Cardiac muscle cell (in vitro differentiated cells and primary cell): ENCODE measurements at regions not wholly inside any gene's neighbourhood (a gene's known extent, or its start where the extent isn't known, plus 50 kb on each side); places are given as distances from the start of the nearest gene placed in this dataset.

ENCODE experiments used
- DNase-seq, 2 donors: peaks; one replicate each; pipeline versions ENCODE4 v3.0.0 to v3.0.0-alpha.2; 2010 to 2017; ENCODE audit warnings: low read depth in 1 of 2, low spot score in 1 of 2
- H3K27ac ChIP-seq: fragments of 200-600 bp; sonication (generic); 2 replicates; pipeline ENCODE4 v1.5.1; 2016
- H3K27me3 ChIP-seq: fragments of 200-600 bp; sonication (generic); 2 replicates; pipeline ENCODE4 v1.6.0; 2016; ENCODE audit warnings: control low read depth
- H3K36me3 ChIP-seq: fragments of 200-600 bp; sonication (generic); 2 replicates; pipeline ENCODE4 v1.5.1; 2016; ENCODE audit warnings: control low read depth
- H3K4me1 ChIP-seq: fragments of 200-600 bp; sonication (generic); 2 replicates; pipeline ENCODE4 v1.8.1; 2017; ENCODE audit warnings: low read depth, mild to moderate bottlenecking, mixed run types
- H3K4me3 ChIP-seq: fragments of 200-600 bp; sonication (generic); 2 replicates; pipeline ENCODE4 v1.5.1; 2016; ENCODE audit warnings: mild to moderate bottlenecking
- H3K9me3 ChIP-seq: fragments of 200-600 bp; sonication (generic); 2 replicates; pipeline ENCODE4 v1.5.1; 2017; ENCODE audit warnings: low read depth, mild to moderate bottlenecking, control low read depth
- CTCF ChIP-seq: IDR thresholded peaks from 2 replicates; pipeline ENCODE4 v1.5.1; 2012; ENCODE audit warnings: low read depth, mild to moderate bottlenecking, low read length

- TF ChIP-seq CTCF: no peak
- H3K27ac ChIP-seq: no peak overlapping the region
- H3K4me1 ChIP-seq: peaks cover 11% of the 10 kb centered on the region
- no peaks in the 10 kb centered on the region for H3K9me3 ChIP-seq
- no peak overlapping the region for H3K4me3 ChIP-seq
- no peaks in the 10 kb centered on the region for H3K36me3 ChIP-seq
- no peak for DNase-seq
- H3K27me3 ChIP-seq: no peaks in the 10 kb centered on the region
Observed at GRCh38 chr3:104588442-104588841, 778.3 kb upstream of the ALCAM start.

GRCh38 chr3:104591776-104592175, 774.9 kb upstream of the ALCAM start:
- H3K4me3 ChIP-seq: no peak overlapping the region
- no peaks in the 10 kb centered on the region for H3K27me3 ChIP-seq
- no peaks in the 10 kb centered on the region for H3K36me3 ChIP-seq
- TF ChIP-seq CTCF: no peak
- H3K4me1 ChIP-seq: peaks cover 11% of the 10 kb centered on the region
- no peak for DNase-seq
- H3K27ac ChIP-seq: no peak overlapping the region
- no peaks in the 10 kb centered on the region for H3K9me3 ChIP-seq

GRCh38 chr3:104594491-104594890, 772.2 kb upstream of the ALCAM start:
- H3K4me1 ChIP-seq: no peaks in the 10 kb centered on the region
- no peaks in the 10 kb centered on the region for H3K27me3 ChIP-seq
- H3K36me3 ChIP-seq: no peaks in the 10 kb centered on the region
- no peak overlapping the region for H3K27ac ChIP-seq
- no peaks in the 10 kb centered on the region for H3K9me3 ChIP-seq
- H3K4me3 ChIP-seq: no peak overlapping the region
- DNase-seq: no peak
- no peak for TF ChIP-seq CTCF

- DNase-seq: no peak
- Histone ChIP-seq H3K9me3 (no peaks in the 10 kb centered on the region), H3K27ac (no peak overlapping the region), H3K27me3 (no peaks in the 10 kb centered on the region), H3K4me1 (no peaks in the 10 kb centered on the region), H3K4me3 (no peak overlapping the region), H3K36me3 (no peaks in the 10 kb centered on the region)
- no peak for TF ChIP-seq CTCF
Observed at GRCh38 chr3:104596054-104596453, 770.7 kb upstream of the ALCAM start.

- Histone ChIP-seq H3K4me1 (no peaks in the 10 kb centered on the region), H3K9me3 (no peaks in the 10 kb centered on the region), H3K36me3 (no peaks in the 10 kb centered on the region), H3K27ac (no peak overlapping the region), H3K4me3 (no peak overlapping the region), H3K27me3 (no peaks in the 10 kb centered on the region)
- DNase-seq: peak; percentile 52 to 61
- peak; percentile 48 for TF ChIP-seq CTCF
Observed at GRCh38 chr3:104596551-104596950, 770.2 kb upstream of the ALCAM start.
